GM23338 (cell line): ENCODE measurements at regions not wholly inside any gene's neighbourhood (a gene's known extent, or its start where the extent isn't known, plus 50 kb on each side); places are given as distances from the start of the nearest gene placed in this dataset.
A peak's percentile ranks its signal among the peaks of the same experiment; 100 is the strongest.

Source experiments
- ATAC-seq: fragments of 200-7000 bp; cut with Tn5 transposase; 3 replicates; pipeline ENCODE4 v1.9.1; 2020
- DNase-seq: peaks from one replicate; pipeline ENCODE4 v3.0.0-alpha.2; 2015; ENCODE audit warnings: low spot score
- H2AFZ ChIP-seq: fragments of 200-600 bp; sonication (generic); 2 replicates; pipeline ENCODE4 v1.8.0; 2016; ENCODE audit warnings: antibody characterized with exemption, mild to moderate bottlenecking, moderate library complexity
- H3F3A ChIP-seq: fragments of 200-600 bp; sonication (generic); replicated peaks from 2 replicates; pipeline ENCODE4 v1.8.0; 2017; ENCODE audit warnings: antibody characterized with exemption, mixed run types, low read depth
- H3K27ac ChIP-seq: fragments of 200-600 bp; sonication (generic); 2 replicates; pipeline ENCODE4 v1.6.1; 2016; ENCODE audit warnings: low read depth
- H3K27me3 ChIP-seq: fragments of 200-600 bp; sonication (generic); 2 replicates; pipeline ENCODE4 v1.8.0; 2016; ENCODE audit warnings: mild to moderate bottlenecking, mixed run types, moderate library complexity; ENCODE audit not compliant: insufficient read depth
- H3K36me3 ChIP-seq: fragments of 200-600 bp; sonication (generic); 2 replicates; pipeline ENCODE4 v1.8.0; 2016; ENCODE audit warnings: mild to moderate bottlenecking; ENCODE audit not compliant: insufficient read depth
- H3K4me1 ChIP-seq: fragments of 200-600 bp; sonication (generic); 2 replicates; pipeline ENCODE4 v1.8.0; 2016; ENCODE audit warnings: mild to moderate bottlenecking, moderate library complexity; ENCODE audit not compliant: insufficient read depth
- H3K4me2 ChIP-seq: fragments of 200-600 bp; sonication (generic); 2 replicates; pipeline ENCODE4 v1.7.1; 2017; ENCODE audit warnings: mixed run types
- H3K4me3 ChIP-seq: fragments of 200-600 bp; sonication (generic); 2 replicates; pipeline ENCODE4 v1.6.1; 2016; ENCODE audit warnings: mixed run types
- H3K79me2 ChIP-seq: fragments of 200-600 bp; sonication (generic); replicated peaks from 2 replicates; pipeline ENCODE4 v1.8.0; 2017; ENCODE audit warnings: mild to moderate bottlenecking; ENCODE audit not compliant: insufficient read depth
- H3K9me2 ChIP-seq: fragments of 200-600 bp; sonication (generic); 2 replicates; pipeline ENCODE4 v1.8.0; 2017; ENCODE audit not compliant: insufficient read depth
- H4K20me1 ChIP-seq: fragments of 200-600 bp; sonication (generic); replicated peaks from 2 replicates; pipeline ENCODE4 v1.8.0; 2017; ENCODE audit warnings: mild to moderate bottlenecking; ENCODE audit not compliant: insufficient read depth
- H3K27ac Mint-ChIP-seq: 2 replicates; pipeline ENCODE4 v1.8.0; 2020; ENCODE audit warnings: inconsistent platforms, mild to moderate bottlenecking, moderate library complexity, mixed read lengths
- H3K27me3 Mint-ChIP-seq: 3 replicates; pipeline ENCODE4 v1.8.0; 2022; ENCODE audit warnings: low read depth, mild to moderate bottlenecking, moderate library complexity, mixed read lengths, inconsistent platforms; ENCODE audit not compliant: insufficient read depth, poor library complexity
- H3K36me3 Mint-ChIP-seq: 3 replicates; pipeline ENCODE4 v1.8.0; 2021; ENCODE audit warnings: low read depth, mild to moderate bottlenecking, inconsistent platforms, moderate library complexity, mixed read lengths
- H3K4me1 Mint-ChIP-seq: 3 replicates; pipeline ENCODE4 v1.8.0; 2020; ENCODE audit warnings: mild to moderate bottlenecking, inconsistent platforms, mixed read lengths
- H3K4me3 Mint-ChIP-seq: 3 replicates; pipeline ENCODE4 v1.8.0; 2021; ENCODE audit warnings: moderate library complexity, mild to moderate bottlenecking, inconsistent platforms, mixed read lengths
- H3K9me3 Mint-ChIP-seq: 3 replicates; pipeline ENCODE4 v1.8.0; 2020; ENCODE audit warnings: moderate library complexity, mild to moderate bottlenecking, inconsistent platforms, mixed read lengths
- CREB1 ChIP-seq: fragments of 250-450 bp; sonication (Bioruptor Pico); IDR thresholded peaks from 2 replicates; pipeline ENCODE4 v1.5.0; 2020; ENCODE audit warnings: low read depth, mild to moderate bottlenecking, moderate library complexity
- EZH2 ChIP-seq: fragments of 200-600 bp; sonication (generic); IDR thresholded peaks from one replicate; pipeline ENCODE4 v1.8.0; 2017; ENCODE audit warnings: antibody characterized with exemption, mild to moderate bottlenecking, low read depth; ENCODE audit not compliant: unreplicated experiment
- EZH2phosphoT487 ChIP-seq: fragments of 200-600 bp; sonication (generic); IDR thresholded peaks from one replicate; pipeline ENCODE4 v1.8.1; 2018; ENCODE audit warnings: antibody characterized with exemption; ENCODE audit not compliant: unreplicated experiment
- JUNB ChIP-seq: IDR thresholded peaks from one replicate; pipeline ENCODE4 v1.6.1; 2016; ENCODE audit warnings: antibody characterized with exemption; ENCODE audit not compliant: unreplicated experiment
- NANOG ChIP-seq: IDR thresholded peaks from 2 replicates; pipeline ENCODE4 v1.6.1; 2016; ENCODE audit warnings: antibody characterized with exemption, borderline replicate concordance
- STAT1 ChIP-seq: IDR thresholded peaks from one replicate; pipeline ENCODE4 v1.6.1; 2016; ENCODE audit warnings: antibody characterized with exemption; ENCODE audit not compliant: unreplicated experiment
- ZNF331 ChIP-seq: fragments of 250-450 bp; sonication (Bioruptor Pico); IDR thresholded peaks from 2 replicates; pipeline ENCODE4 v1.5.0; 2020; ENCODE audit warnings: low read depth, mild to moderate bottlenecking, moderate library complexity
- TF ChIP-seq, protein P1 (sequence below): IDR thresholded peaks from one replicate; pipeline ENCODE4 v1.6.1; 2018; ENCODE audit warnings: antibody characterized with exemption; ENCODE audit not compliant: unreplicated experiment
- TF ChIP-seq, protein P2 (sequence below): IDR thresholded peaks from 2 replicates; pipeline ENCODE4 v1.6.1; 2016; ENCODE audit warnings: antibody characterized with exemption
- TF ChIP-seq, protein P3 (sequence below), 2 experiments: fragments of 200-600 bp in 1 of 2; sonication (generic) in 1 of 2; conservative IDR thresholded peaks; 2 replicates each; pipeline versions ENCODE4 v1.5.1 to v1.6.1; 2016 to 2017; ENCODE audit warnings: antibody characterized with exemption in 2 of 2, low read depth in 2 of 2, mild to moderate bottlenecking in 2 of 2, moderate library complexity in 1 of 2

DNA sequence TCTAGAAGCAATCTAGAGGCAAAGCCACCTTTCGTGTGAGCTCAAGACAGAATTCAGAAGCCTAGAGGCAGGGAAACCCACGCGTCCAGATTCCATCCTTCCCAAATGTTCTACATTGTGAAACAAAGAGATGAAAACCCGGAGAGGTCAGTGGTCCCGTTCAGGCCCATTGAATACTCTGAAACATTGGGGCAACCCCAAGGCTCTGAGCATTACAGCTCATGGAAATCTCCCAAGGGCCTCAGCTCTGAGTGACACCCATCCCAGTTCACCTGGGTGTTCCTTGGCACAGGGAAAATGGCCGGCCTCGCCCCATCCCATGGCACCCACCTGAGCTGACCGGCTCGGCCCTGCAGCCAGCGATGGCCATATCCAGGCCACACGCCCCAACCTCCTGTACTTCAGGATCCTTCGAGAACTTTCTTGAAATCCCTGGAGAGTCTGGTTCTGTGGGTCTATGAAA lies 128.6 kb upstream of the FGF3 start:
- no peaks in the 10 kb centered on the region; the same call in 1 of the 2 replicates for H3K4me1 ChIP-seq
- Mint-ChIP-seq H3K27ac (no peak overlapping the region), H3K4me1 (peaks cover 11% of the 10 kb centered on the region), H3K36me3 (no peaks in the 10 kb centered on the region), H3K4me3 (no peak overlapping the region), H3K9me3 (peaks cover 4% of the 10 kb centered on the region; the same call in 2 of the 3 replicates), H3K27me3 (peaks cover 6% of the 10 kb centered on the region)
- no peak overlapping the region for H3K4me3 ChIP-seq
- no peaks in the 10 kb centered on the region for H3K36me3 ChIP-seq
- no peaks in the 10 kb centered on the region for H4K20me1 ChIP-seq
- H3F3A ChIP-seq: 0 out of 2 replicates have a peak, but pooled peaks cover 3% of the 10 kb centered on the region
- no peaks in the 10 kb centered on the region for H3K9me2 ChIP-seq
- ATAC-seq (no peak), DNase-seq (no peak)
- H3K27me3 ChIP-seq: no peaks in the 10 kb centered on the region
- H3K79me2 ChIP-seq: no peaks in the 10 kb centered on the region
- no peak overlapping the region for H3K27ac ChIP-seq
- TF ChIP-seq EZH2phosphoT487: no peak
- TF ChIP-seq, protein P1, sequence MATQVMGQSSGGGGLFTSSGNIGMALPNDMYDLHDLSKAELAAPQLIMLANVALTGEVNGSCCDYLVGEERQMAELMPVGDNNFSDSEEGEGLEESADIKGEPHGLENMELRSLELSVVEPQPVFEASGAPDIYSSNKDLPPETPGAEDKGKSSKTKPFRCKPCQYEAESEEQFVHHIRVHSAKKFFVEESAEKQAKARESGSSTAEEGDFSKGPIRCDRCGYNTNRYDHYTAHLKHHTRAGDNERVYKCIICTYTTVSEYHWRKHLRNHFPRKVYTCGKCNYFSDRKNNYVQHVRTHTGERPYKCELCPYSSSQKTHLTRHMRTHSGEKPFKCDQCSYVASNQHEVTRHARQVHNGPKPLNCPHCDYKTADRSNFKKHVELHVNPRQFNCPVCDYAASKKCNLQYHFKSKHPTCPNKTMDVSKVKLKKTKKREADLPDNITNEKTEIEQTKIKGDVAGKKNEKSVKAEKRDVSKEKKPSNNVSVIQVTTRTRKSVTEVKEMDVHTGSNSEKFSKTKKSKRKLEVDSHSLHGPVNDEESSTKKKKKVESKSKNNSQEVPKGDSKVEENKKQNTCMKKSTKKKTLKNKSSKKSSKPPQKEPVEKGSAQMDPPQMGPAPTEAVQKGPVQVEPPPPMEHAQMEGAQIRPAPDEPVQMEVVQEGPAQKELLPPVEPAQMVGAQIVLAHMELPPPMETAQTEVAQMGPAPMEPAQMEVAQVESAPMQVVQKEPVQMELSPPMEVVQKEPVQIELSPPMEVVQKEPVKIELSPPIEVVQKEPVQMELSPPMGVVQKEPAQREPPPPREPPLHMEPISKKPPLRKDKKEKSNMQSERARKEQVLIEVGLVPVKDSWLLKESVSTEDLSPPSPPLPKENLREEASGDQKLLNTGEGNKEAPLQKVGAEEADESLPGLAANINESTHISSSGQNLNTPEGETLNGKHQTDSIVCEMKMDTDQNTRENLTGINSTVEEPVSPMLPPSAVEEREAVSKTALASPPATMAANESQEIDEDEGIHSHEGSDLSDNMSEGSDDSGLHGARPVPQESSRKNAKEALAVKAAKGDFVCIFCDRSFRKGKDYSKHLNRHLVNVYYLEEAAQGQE: no peak
- TF ChIP-seq CREB1 (CRISPR knock-in tag): no peak
- TF ChIP-seq JUNB: no peak
- TF ChIP-seq STAT1: no peak
- TF ChIP-seq, protein P2, sequence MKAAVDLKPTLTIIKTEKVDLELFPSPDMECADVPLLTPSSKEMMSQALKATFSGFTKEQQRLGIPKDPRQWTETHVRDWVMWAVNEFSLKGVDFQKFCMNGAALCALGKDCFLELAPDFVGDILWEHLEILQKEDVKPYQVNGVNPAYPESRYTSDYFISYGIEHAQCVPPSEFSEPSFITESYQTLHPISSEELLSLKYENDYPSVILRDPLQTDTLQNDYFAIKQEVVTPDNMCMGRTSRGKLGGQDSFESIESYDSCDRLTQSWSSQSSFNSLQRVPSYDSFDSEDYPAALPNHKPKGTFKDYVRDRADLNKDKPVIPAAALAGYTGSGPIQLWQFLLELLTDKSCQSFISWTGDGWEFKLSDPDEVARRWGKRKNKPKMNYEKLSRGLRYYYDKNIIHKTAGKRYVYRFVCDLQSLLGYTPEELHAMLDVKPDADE: no peak
- no peak for TF ChIP-seq NANOG
- TF ChIP-seq ZNF331 (CRISPR knock-in tag): no peak
- no peak for TF ChIP-seq EZH2
- TF ChIP-seq, protein P3, sequence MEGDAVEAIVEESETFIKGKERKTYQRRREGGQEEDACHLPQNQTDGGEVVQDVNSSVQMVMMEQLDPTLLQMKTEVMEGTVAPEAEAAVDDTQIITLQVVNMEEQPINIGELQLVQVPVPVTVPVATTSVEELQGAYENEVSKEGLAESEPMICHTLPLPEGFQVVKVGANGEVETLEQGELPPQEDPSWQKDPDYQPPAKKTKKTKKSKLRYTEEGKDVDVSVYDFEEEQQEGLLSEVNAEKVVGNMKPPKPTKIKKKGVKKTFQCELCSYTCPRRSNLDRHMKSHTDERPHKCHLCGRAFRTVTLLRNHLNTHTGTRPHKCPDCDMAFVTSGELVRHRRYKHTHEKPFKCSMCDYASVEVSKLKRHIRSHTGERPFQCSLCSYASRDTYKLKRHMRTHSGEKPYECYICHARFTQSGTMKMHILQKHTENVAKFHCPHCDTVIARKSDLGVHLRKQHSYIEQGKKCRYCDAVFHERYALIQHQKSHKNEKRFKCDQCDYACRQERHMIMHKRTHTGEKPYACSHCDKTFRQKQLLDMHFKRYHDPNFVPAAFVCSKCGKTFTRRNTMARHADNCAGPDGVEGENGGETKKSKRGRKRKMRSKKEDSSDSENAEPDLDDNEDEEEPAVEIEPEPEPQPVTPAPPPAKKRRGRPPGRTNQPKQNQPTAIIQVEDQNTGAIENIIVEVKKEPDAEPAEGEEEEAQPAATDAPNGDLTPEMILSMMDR (conservative IDR thresholded peaks at IDR 0.05; ENCODE audit: low read depth in 2 of 2): no peak
- H2AFZ ChIP-seq: peak overlapping the region; percentile 56; the same call in 1 of the 2 replicates
- H3K4me2 ChIP-seq: no peak overlapping the region
